HepG2 (cell line): ENCODE measurements at regions not wholly inside any gene's neighbourhood (a gene's known extent, or its start where the extent isn't known, plus 50 kb on each side); places are given as distances from the start of the nearest gene placed in this dataset.

ENCODE experiments used
- ATAC-seq: fragments of 200-7000 bp; cut with Tn5 transposase; 3 replicates; pipeline ENCODE4 v1.9.1; 2020; ENCODE audit warnings: mild to moderate bottlenecking, moderate library complexity
- BruUV-seq: library from RNA; stranded (reverse); fragments of 400-500 nt; replicated peaks from 2 replicates; lab custom pipeline; 2021; lab: Mats Ljungman, UMichigan
- CTCF ChIA-PET: fragments of 300-600 bp; formaldehyde crosslinking; extraction: SDS; loops from one replicate; lab custom pipeline; 2021; ENCODE audit warnings: low total read pairs, inconsistent platforms, low intra/inter-chr PET ratio; lab: Yijun Ruan, JAX
- POLR2A ChIA-PET: fragments of 350-600 bp; sonication (Branson Sonifier 250); formaldehyde crosslinking; loops from one replicate; lab custom pipeline; 2020; ENCODE audit warnings: antibody characterized with exemption, inconsistent platforms; lab: Yijun Ruan, JAX
- DNase-seq: peaks from one replicate; pipeline ENCODE4 v3.0.0-alpha.2; 2015; ENCODE audit warnings: low spot score
- FAIRE-seq: peaks from 3 replicates; lab custom pipeline; 2011; peaks lifted over from hg19 to GRCh38; lab: Jason Lieb, UNC
- H2AFZ ChIP-seq: one replicate; pipeline ENCODE4 v1.6.1; 2011; ENCODE audit warnings: low read length, inconsistent platforms
- H3K27ac ChIP-seq: fragments of 300-600 bp; 3 replicates; pipeline ENCODE4 v1.8.0; 2011; ENCODE audit warnings: mixed run types, mild to moderate bottlenecking, mixed read lengths, low read length, inconsistent platforms; ENCODE audit not compliant: insufficient read depth; ENCODE audit errors: extremely low read length
- H3K27me3 ChIP-seq, 2 experiments: fragments of 200-600 bp in 1 of 2; 2 replicates in 1 of 2; 3 replicates in 1 of 2; pipeline versions ENCODE4 v1.6.0 to v1.8.0; 2011; ENCODE audit warnings: low read length in 2 of 2, mild to moderate bottlenecking in 2 of 2, moderate library complexity in 2 of 2, inconsistent platforms in 1 of 2; ENCODE audit not compliant: insufficient read depth in 2 of 2, control insufficient read depth in 1 of 2
- H3K36me3 ChIP-seq, 2 experiments: fragments of 200-600 bp in 1 of 2; replicated peaks in 1 of 2; 2 replicates in 1 of 2; 3 replicates in 1 of 2; pipeline versions ENCODE4 v1.5.1 to v1.8.0; 2011; ENCODE audit warnings: low read length in 2 of 2, inconsistent platforms in 1 of 2; ENCODE audit not compliant: insufficient read depth in 2 of 2, control insufficient read depth in 1 of 2
- H3K4me1 ChIP-seq: 2 replicates; pipeline ENCODE4 v1.5.1; 2012; ENCODE audit warnings: low read length, inconsistent platforms; ENCODE audit not compliant: insufficient read depth
- H3K4me2 ChIP-seq: 2 replicates; pipeline ENCODE4 v1.6.0; 2011; ENCODE audit warnings: low read depth, low read length, inconsistent platforms
- H3K4me3 ChIP-seq, 3 experiments: fragments of 200-600 bp in 1 of 3; sonication (generic), shearing (Covaris generic) in 1 of 3; replicated peaks in 1 of 3; 2 replicates each; pipeline ENCODE4 v1.5.1; 2011 to 2016; ENCODE audit warnings: low read length in 3 of 3, inconsistent platforms in 2 of 3, low read depth in 2 of 3, mild to moderate bottlenecking in 2 of 3, control low read depth in 1 of 3, mixed read lengths in 1 of 3; ENCODE audit not compliant: insufficient read depth in 1 of 3
- H3K79me2 ChIP-seq: one replicate; pipeline ENCODE4 v1.6.1; 2011; ENCODE audit warnings: low read length, inconsistent platforms; ENCODE audit not compliant: insufficient read depth
- H3K9ac ChIP-seq: 2 replicates; pipeline ENCODE4 v1.6.0; 2011; ENCODE audit warnings: mild to moderate bottlenecking, low read depth, low read length, inconsistent platforms; ENCODE audit not compliant: insufficient read depth
- H3K9me3 ChIP-seq: 2 replicates; pipeline ENCODE4 v1.5.1; 2012; ENCODE audit warnings: mild to moderate bottlenecking, low read length
- H4K20me1 ChIP-seq: 2 replicates; pipeline ENCODE4 v1.6.0; 2011; ENCODE audit warnings: inconsistent platforms, mild to moderate bottlenecking, low read length, moderate library complexity; ENCODE audit not compliant: insufficient read depth
- ATF7 ChIP-seq, 2 experiments: fragments of 450-650 bp in 1 of 2; sonication (generic) in 1 of 2; formaldehyde crosslinking in 1 of 2; IDR thresholded peaks; 2 replicates each; pipeline versions ENCODE4 v1.4.0 to v1.6.1; 2016 to 2020; ENCODE audit warnings: antibody characterized with exemption in 1 of 2, mild to moderate bottlenecking in 1 of 2, missing genetic modification reagents in 1 of 2
- NFE2L1 ChIP-seq: sonication (generic); formaldehyde crosslinking; IDR thresholded peaks from 2 replicates; pipeline ENCODE4 v1.4.0; 2020; ENCODE audit warnings: missing genetic modification reagents, mild to moderate bottlenecking, borderline replicate concordance
- SP2 ChIP-seq: sonication (generic); formaldehyde crosslinking; IDR thresholded peaks from 2 replicates; pipeline ENCODE4 v1.5.1; 2020; ENCODE audit warnings: mild to moderate bottlenecking, missing genetic modification reagents
- TBX3 ChIP-seq: fragments of 450-650 bp; IDR thresholded peaks from 2 replicates; pipeline ENCODE4 v1.6.1; 2017; ENCODE audit warnings: antibody characterized with exemption, mild to moderate bottlenecking, inconsistent platforms, borderline replicate concordance
- ZNF383 ChIP-seq: sonication (generic); formaldehyde crosslinking; IDR thresholded peaks from 2 replicates; pipeline ENCODE4 v1.4.0; 2020; ENCODE audit warnings: missing genetic modification reagents, mild to moderate bottlenecking, borderline replicate concordance
- ZNF547 ChIP-seq: sonication (generic); formaldehyde crosslinking; IDR thresholded peaks from 2 replicates; pipeline ENCODE4 v1.5.1; 2020; ENCODE audit warnings: mild to moderate bottlenecking, missing genetic modification reagents
- ZNF597 ChIP-seq: sonication (generic); formaldehyde crosslinking; IDR thresholded peaks from 2 replicates; pipeline ENCODE4 v1.5.0; 2020; ENCODE audit warnings: missing genetic modification reagents
- WGBS: methylation state at CpG from one replicate; pipeline ENCODE4 v1.1.6; 2017; ENCODE audit warnings: low lambda C conversion rate; 5-methylcytosine and 5-hydroxymethylcytosine counted together
- in situ Hi-C: cut with HindIII; loops from 2 replicates; pipeline ENCODE4 v1.10.0; 2017; ENCODE audit warnings: low pct_unique_long_range_greater_than_20kb; ENCODE audit not compliant: extremely low pct_ligation_motif_present
- intact Hi-C: fragments of 100-400 bp; cut with micrococcal nuclease; formaldehyde crosslinking; loops from one replicate; pipeline ENCODE4 v1.10.0; 2022; ENCODE audit not compliant: unreplicated experiment
- TF ChIP-seq, protein P1 (sequence below): sonication (generic); formaldehyde crosslinking; IDR thresholded peaks from 2 replicates; pipeline ENCODE4 v1.8.1; 2022; ENCODE audit warnings: mild to moderate bottlenecking, missing genetic modification reagents

- Histone ChIP-seq H3K79me2 (no peaks in the 10 kb centered on the region), H3K27me3 (no peaks in the 10 kb centered on the region), H3K36me3 (no peaks in the 10 kb centered on the region), H3K27ac (no peak overlapping the region), H2AFZ (no peak overlapping the region), H3K4me3 (no peak overlapping the region), H3K9me3 (no peaks in the 10 kb centered on the region), H3K9ac (no peak overlapping the region), H3K4me2 (no peak overlapping the region), H3K4me1 (no peaks in the 10 kb centered on the region), H4K20me1 (no peaks in the 10 kb centered on the region)
- ChIA-PET CTCF (no interaction called here), POLR2A (no interaction called here)
- no peak for FAIRE-seq
- in situ Hi-C loops: no loop called here
- intact Hi-C loops: no loop called here
- ATAC-seq: no peak
- BruUV-seq: no TSS peak
- TF ChIP-seq ZNF383 (no peak), ATF7 (IDR thresholded peaks at IDR 0.05) (peak; percentile 26; the same call in 1 of the 2 replicates), ATF7 (CRISPR knock-in tag; IDR thresholded peaks at IDR 0.05) (no peak)
- WGBS: 2% methylated on average over 2 of the region's 2 CpGs
- DNase-seq: no peak
Measured at GRCh38 chr12:90021795-90022440, 313.3 kb upstream of the ATP2B1 start.

DNA sequence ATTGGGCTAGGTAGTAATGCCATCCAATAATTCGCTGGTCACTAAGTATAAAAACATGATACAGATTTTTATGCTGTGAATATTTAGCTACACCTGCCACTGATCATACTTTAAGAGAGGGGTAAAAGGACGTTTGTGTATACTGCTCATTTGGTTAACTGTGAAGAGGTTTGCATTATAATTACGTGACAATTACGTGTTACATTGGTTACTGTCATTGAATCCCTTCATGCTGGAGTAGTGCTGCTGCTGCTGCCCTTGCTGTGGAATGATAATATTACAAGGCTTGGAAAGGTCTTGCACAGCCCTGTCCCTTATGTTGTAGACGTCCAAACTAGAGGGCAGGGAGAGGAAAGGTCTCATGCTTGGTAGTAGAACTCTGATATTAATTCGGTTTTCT is 312.2 kb upstream of the ATP2B1 start:
- DNase-seq: no peak
- no peak for ATAC-seq
- CTCF ChIA-PET: no interaction called here
- POLR2A ChIA-PET: no interaction called here
- Histone ChIP-seq H3K36me3 (no peaks in the 10 kb centered on the region), H4K20me1 (no peaks in the 10 kb centered on the region), H3K9me3 (no peaks in the 10 kb centered on the region), H3K9ac (no peak overlapping the region), H3K79me2 (no peaks in the 10 kb centered on the region), H2AFZ (no peak overlapping the region), H3K4me1 (no peaks in the 10 kb centered on the region), H3K27me3 (no peaks in the 10 kb centered on the region), H3K27ac (no peak overlapping the region), H3K4me3 (no peak overlapping the region), H3K4me2 (no peak overlapping the region)
- no peak for FAIRE-seq
- WGBS: 0% methylated on average over 6 of the region's 6 CpGs
- in situ Hi-C loops: no loop called here
- BruUV-seq: no TSS peak
- intact Hi-C loops: no loop called here
- TF ChIP-seq, protein P1, sequence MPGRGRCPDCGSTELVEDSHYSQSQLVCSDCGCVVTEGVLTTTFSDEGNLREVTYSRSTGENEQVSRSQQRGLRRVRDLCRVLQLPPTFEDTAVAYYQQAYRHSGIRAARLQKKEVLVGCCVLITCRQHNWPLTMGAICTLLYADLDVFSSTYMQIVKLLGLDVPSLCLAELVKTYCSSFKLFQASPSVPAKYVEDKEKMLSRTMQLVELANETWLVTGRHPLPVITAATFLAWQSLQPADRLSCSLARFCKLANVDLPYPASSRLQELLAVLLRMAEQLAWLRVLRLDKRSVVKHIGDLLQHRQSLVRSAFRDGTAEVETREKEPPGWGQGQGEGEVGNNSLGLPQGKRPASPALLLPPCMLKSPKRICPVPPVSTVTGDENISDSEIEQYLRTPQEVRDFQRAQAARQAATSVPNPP (CRISPR knock-in tag): no peak
- TF ChIP-seq ZNF597: no peak
- no peak for TF ChIP-seq ZNF547 (CRISPR knock-in tag)
- TF ChIP-seq TBX3: no peak
- TF ChIP-seq SP2 (CRISPR knock-in tag): no peak
- no peak for TF ChIP-seq NFE2L1 (CRISPR knock-in tag)
